Stimulated activated naive B cell treated with anti-CD40 and anti-IgM and Interleukin-4, amounts not matched to agents 10 μg/mL and 1 μg/mL and 100 μg/mL, for 72 hours (primary cell): ENCODE measurements at regions not wholly inside any gene's neighbourhood (a gene's known extent, or its start where the extent isn't known, plus 50 kb on each side); places are given as distances from the start of the nearest gene placed in this dataset.

ENCODE experiments used
- ATAC-seq, 2 donors: fragments of 150-1000 bp; cut with Tn5 transposase; replicated peaks; 2 replicates each; pipeline ENCODE4 v1.10.0; 2021; ENCODE audit warnings: moderate library complexity in 1 of 2
- DNase-seq: peaks from one replicate; pipeline ENCODE4 v3.0.0; 2021
- H3K27ac Mint-ChIP-seq: one replicate; pipeline ENCODE4 v1.8.0; 2022; ENCODE audit warnings: mild to moderate bottlenecking, mixed read lengths
- H3K27me3 Mint-ChIP-seq, 2 donors: one replicate each; pipeline ENCODE4 v1.8.0; 2022; ENCODE audit warnings: mixed read lengths in 2 of 2
- H3K36me3 Mint-ChIP-seq, 2 donors: one replicate each; pipeline ENCODE4 v1.8.0; 2022; ENCODE audit warnings: mixed read lengths in 2 of 2, mild to moderate bottlenecking in 1 of 2
- H3K4me1 Mint-ChIP-seq, 2 donors: one replicate each; pipeline ENCODE4 v1.8.0; 2022; ENCODE audit warnings: mixed read lengths in 2 of 2, mild to moderate bottlenecking in 1 of 2
- H3K4me3 Mint-ChIP-seq, 2 donors: one replicate each; pipeline ENCODE4 v1.8.0; 2022; ENCODE audit warnings: mild to moderate bottlenecking in 2 of 2, mixed read lengths in 2 of 2, moderate library complexity in 1 of 2
- H3K9me3 Mint-ChIP-seq, 2 donors: one replicate each; pipeline ENCODE4 v1.8.0; 2022; ENCODE audit warnings: mixed read lengths in 2 of 2, mild to moderate bottlenecking in 1 of 2

- Mint-ChIP-seq H3K4me3 (no peak overlapping the region), H3K36me3 (no peaks in the 10 kb centered on the region), H3K9me3 (no peaks in the 10 kb centered on the region), H3K4me1 (no peaks in the 10 kb centered on the region), H3K27me3 (no peaks in the 10 kb centered on the region), H3K27ac (no peak overlapping the region)
- ATAC-seq (no peak), DNase-seq (no peak)
Measured at GRCh38 chr5:128591598-128592455, 53.8 kb upstream of the FBN2 start.

GRCh38 chr5:128596071-128596470 lies 58.0 kb upstream of the FBN2 start:
- ATAC-seq (no peak), DNase-seq (no peak)
- Mint-ChIP-seq H3K4me1 (no peaks in the 10 kb centered on the region), H3K36me3 (no peaks in the 10 kb centered on the region), H3K27me3 (no peaks in the 10 kb centered on the region), H3K4me3 (no peak overlapping the region), H3K9me3 (peaks cover 0 to 3% of the 10 kb centered on the region in 2 donors), H3K27ac (no peak overlapping the region)

- H3K9me3 Mint-ChIP-seq, result peaks cover 6% of the 10 kb centered on the region in 2 donors
Measured at GRCh38 chr5:128597156-128597555, 59.1 kb upstream of the FBN2 start.

GRCh38 chr5:128613128-128613527 lies 75.1 kb upstream of the FBN2 start:
- Mint-ChIP-seq H3K4me1 (no peaks in the 10 kb centered on the region), H3K4me3 (no peak overlapping the region), H3K27ac (no peak overlapping the region), H3K36me3 (no peaks in the 10 kb centered on the region), H3K9me3 (peaks cover 8 to 11% of the 10 kb centered on the region in 2 donors), H3K27me3 (no peaks in the 10 kb centered on the region)
- no peak for DNase-seq
- ATAC-seq, result no peak

More at GRCh38 chr5:128597156-128597555, 59.1 kb upstream of the FBN2 start:
- H3K36me3 Mint-ChIP-seq, result no peaks in the 10 kb centered on the region
- no peak for DNase-seq
- ATAC-seq, result no peak
- H3K27me3 Mint-ChIP-seq, result no peaks in the 10 kb centered on the region
- H3K27ac Mint-ChIP-seq, result no peak overlapping the region
- no peaks in the 10 kb centered on the region for H3K4me1 Mint-ChIP-seq
- H3K4me3 Mint-ChIP-seq, result no peak overlapping the region

GRCh38 chr5:128613766-128614165 lies 75.7 kb upstream of the FBN2 start:
- Mint-ChIP-seq H3K27ac (no peak overlapping the region), H3K9me3 (peaks cover 7 to 9% of the 10 kb centered on the region in 2 donors), H3K36me3 (no peaks in the 10 kb centered on the region), H3K4me3 (no peak overlapping the region), H3K27me3 (no peaks in the 10 kb centered on the region), H3K4me1 (no peaks in the 10 kb centered on the region)
- ATAC-seq, result no peak
- no peak for DNase-seq

GRCh38 chr5:128615578-128615977 lies 77.5 kb upstream of the FBN2 start:
- no peaks in the 10 kb centered on the region for H3K36me3 Mint-ChIP-seq
- peaks cover under 1 to 1% of the 10 kb centered on the region in 2 donors for H3K9me3 Mint-ChIP-seq
- DNase-seq (no peak), ATAC-seq (no peak)
- H3K4me3 Mint-ChIP-seq, result no peak overlapping the region
- no peaks in the 10 kb centered on the region for H3K27me3 Mint-ChIP-seq
- H3K27ac Mint-ChIP-seq, result no peak overlapping the region
- no peaks in the 10 kb centered on the region for H3K4me1 Mint-ChIP-seq

GRCh38 chr5:128626536-128627090 lies 88.6 kb upstream of the FBN2 start:
- Mint-ChIP-seq H3K27me3 (no peaks in the 10 kb centered on the region), H3K9me3 (peaks cover 0 to 3% of the 10 kb centered on the region in 2 donors), H3K4me3 (no peak overlapping the region), H3K4me1 (no peaks in the 10 kb centered on the region), H3K27ac (no peak overlapping the region), H3K36me3 (no peaks in the 10 kb centered on the region)
- DNase-seq (no peak), ATAC-seq (no peak)

- no peak for ATAC-seq
Measured at GRCh38 chr5:128627939-128628338, 89.9 kb upstream of the FBN2 start.

GRCh38 chr5:128629157-128629556 lies 91.1 kb upstream of the FBN2 start:
- H3K9me3 Mint-ChIP-seq, result peaks cover 0 to 3% of the 10 kb centered on the region in 2 donors
- ATAC-seq (no peak), DNase-seq (no peak)
- H3K4me3 Mint-ChIP-seq, result no peak overlapping the region
- H3K4me1 Mint-ChIP-seq, result no peaks in the 10 kb centered on the region
- no peaks in the 10 kb centered on the region for H3K36me3 Mint-ChIP-seq
- no peaks in the 10 kb centered on the region for H3K27me3 Mint-ChIP-seq
- H3K27ac Mint-ChIP-seq, result no peak overlapping the region

More at GRCh38 chr5:128627939-128628338, 89.9 kb upstream of the FBN2 start:
- Mint-ChIP-seq H3K36me3 (no peaks in the 10 kb centered on the region), H3K9me3 (peaks cover 0 to 3% of the 10 kb centered on the region in 2 donors), H3K27ac (no peak overlapping the region), H3K4me1 (no peaks in the 10 kb centered on the region), H3K4me3 (no peak overlapping the region), H3K27me3 (no peaks in the 10 kb centered on the region)
- no peak for DNase-seq

GRCh38 chr5:128630121-128630520 lies 92.1 kb upstream of the FBN2 start:
- no peaks in the 10 kb centered on the region for H3K27me3 Mint-ChIP-seq

GRCh38 chr5:128631771-128632170 lies 93.7 kb upstream of the FBN2 start:
- Mint-ChIP-seq H3K27ac (no peak overlapping the region), H3K9me3 (peaks cover 0 to 4% of the 10 kb centered on the region in 2 donors), H3K4me3 (no peak overlapping the region), H3K27me3 (no peaks in the 10 kb centered on the region), H3K36me3 (no peaks in the 10 kb centered on the region), H3K4me1 (no peaks in the 10 kb centered on the region)
- ATAC-seq (no peak), DNase-seq (no peak)

More at GRCh38 chr5:128630121-128630520, 92.1 kb upstream of the FBN2 start:
- peaks cover 0 to 4% of the 10 kb centered on the region in 2 donors for H3K9me3 Mint-ChIP-seq
- DNase-seq, result no peak
- no peak overlapping the region for H3K4me3 Mint-ChIP-seq
- H3K36me3 Mint-ChIP-seq, result no peaks in the 10 kb centered on the region
- no peaks in the 10 kb centered on the region for H3K4me1 Mint-ChIP-seq
- no peak overlapping the region for H3K27ac Mint-ChIP-seq
- ATAC-seq, result no peak

- H3K9me3 Mint-ChIP-seq, result peaks cover 0 to 4% of the 10 kb centered on the region in 2 donors
- no peaks in the 10 kb centered on the region for H3K27me3 Mint-ChIP-seq
- H3K27ac Mint-ChIP-seq, result no peak overlapping the region
- H3K4me3 Mint-ChIP-seq, result no peak overlapping the region
- ATAC-seq (no peak), DNase-seq (no peak)
- no peaks in the 10 kb centered on the region for H3K4me1 Mint-ChIP-seq
- H3K36me3 Mint-ChIP-seq, result no peaks in the 10 kb centered on the region
Measured at GRCh38 chr5:128632264-128632663, 94.2 kb upstream of the FBN2 start.

GRCh38 chr5:128633901-128634300 lies 95.9 kb upstream of the FBN2 start:
- H3K4me3 Mint-ChIP-seq, result no peak overlapping the region
- peaks cover 0 to 4% of the 10 kb centered on the region in 2 donors for H3K9me3 Mint-ChIP-seq
- H3K27ac Mint-ChIP-seq, result no peak overlapping the region
- DNase-seq (no peak), ATAC-seq (no peak)
- no peaks in the 10 kb centered on the region for H3K36me3 Mint-ChIP-seq
- H3K27me3 Mint-ChIP-seq, result no peaks in the 10 kb centered on the region
- H3K4me1 Mint-ChIP-seq, result no peaks in the 10 kb centered on the region

- H3K4me3 Mint-ChIP-seq, result no peak overlapping the region
- no peaks in the 10 kb centered on the region for H3K27me3 Mint-ChIP-seq
- H3K9me3 Mint-ChIP-seq, result peaks cover 0 to 2% of the 10 kb centered on the region in 2 donors
- DNase-seq, result no peak
- no peak overlapping the region for H3K27ac Mint-ChIP-seq
- no peaks in the 10 kb centered on the region for H3K36me3 Mint-ChIP-seq
- ATAC-seq, result no peak
- no peaks in the 10 kb centered on the region for H3K4me1 Mint-ChIP-seq
Measured at GRCh38 chr5:128635379-128635778, 97.3 kb upstream of the FBN2 start.

- H3K9me3 Mint-ChIP-seq, result peaks cover 0 to 2% of the 10 kb centered on the region in 2 donors
- H3K4me1 Mint-ChIP-seq, result no peaks in the 10 kb centered on the region
- H3K36me3 Mint-ChIP-seq, result no peaks in the 10 kb centered on the region
- H3K4me3 Mint-ChIP-seq, result no peak overlapping the region
- H3K27me3 Mint-ChIP-seq, result no peaks in the 10 kb centered on the region
- no peak for DNase-seq
- no peak overlapping the region for H3K27ac Mint-ChIP-seq
- no peak for ATAC-seq
Measured at GRCh38 chr5:128636361-128636760, 98.3 kb upstream of the FBN2 start.
